Endothelial cell of umbilical vein (primary cell): ENCODE measurements at regions not wholly inside any gene's neighbourhood (a gene's known extent, or its start where the extent isn't known, plus 50 kb on each side); places are given as distances from the start of the nearest gene placed in this dataset.

Source experiments
- BruUV-seq: library from RNA; stranded (reverse); fragments of 400-500 nt; replicated peaks from 2 replicates; lab custom pipeline; 2021; lab: Mats Ljungman, UMichigan
- CTCF ChIA-PET: fragments of 300-600, 350-600 bp; sonication (Branson Sonifier 250); formaldehyde crosslinking; loops from one replicate; lab custom pipeline; 2021; ENCODE audit warnings: antibody characterized with exemption, inconsistent platforms; lab: Charles Lee
- POLR2A ChIA-PET: fragments of 300-600, 350-600 bp; sonication (Branson Sonifier 250); formaldehyde crosslinking; loops from one replicate; lab custom pipeline; 2021; ENCODE audit warnings: antibody characterized with exemption, inconsistent platforms; lab: Charles Lee
- DNase-seq: peaks from one replicate; pipeline ENCODE4 v3.0.0-alpha.2; 2011; ENCODE audit warnings: low read depth, low spot score
- FAIRE-seq: peaks from 2 replicates; lab custom pipeline; 2011; peaks lifted over from hg19 to GRCh38; lab: Jason Lieb, UNC
- H2AFZ ChIP-seq: 2 replicates; pipeline ENCODE4 v1.6.0; 2012; ENCODE audit warnings: low read depth, low read length, control low read depth, inconsistent platforms
- H3K27ac ChIP-seq: 2 replicates; pipeline ENCODE4 v1.5.1; 2011; ENCODE audit warnings: low read depth, mild to moderate bottlenecking, control low read depth, low read length, moderate library complexity; ENCODE audit not compliant: insufficient read depth
- H3K27me3 ChIP-seq, 2 experiments: 2 replicates each; pipeline versions ENCODE4 v1.6.0 to v1.6.1; 2011; ENCODE audit warnings: low read length in 2 of 2, mixed read lengths in 1 of 2; ENCODE audit not compliant: control insufficient read depth in 2 of 2, insufficient read depth in 2 of 2
- H3K36me3 ChIP-seq, 2 experiments: 2 replicates in 1 of 2; 3 replicates in 1 of 2; pipeline ENCODE4 v1.5.1; 2011; ENCODE audit warnings: low read length in 2 of 2, mild to moderate bottlenecking in 1 of 2, moderate library complexity in 1 of 2; ENCODE audit not compliant: control insufficient read depth in 2 of 2, insufficient read depth in 2 of 2; ENCODE audit errors: extremely low read depth in 1 of 2
- H3K4me1 ChIP-seq: 3 replicates; pipeline ENCODE4 v1.5.1; 2011; ENCODE audit warnings: mild to moderate bottlenecking, low read length; ENCODE audit not compliant: control insufficient read depth, insufficient read depth; ENCODE audit errors: extremely low read depth
- H3K4me2 ChIP-seq: 2 replicates; pipeline ENCODE4 v1.6.1; 2011; ENCODE audit warnings: low read length, control low read depth, mixed read lengths; ENCODE audit not compliant: insufficient read depth
- H3K4me3 ChIP-seq, 3 experiments: fragments of 200-600 bp in 1 of 3; sonication (generic), shearing (Covaris generic) in 1 of 3; replicated peaks in 1 of 3; 2 replicates each; pipeline ENCODE4 v1.5.1; 2011 to 2016; ENCODE audit warnings: control low read depth in 3 of 3, low read length in 3 of 3, mild to moderate bottlenecking in 2 of 3, inconsistent platforms in 1 of 3, low read depth in 1 of 3, moderate library complexity in 1 of 3; ENCODE audit not compliant: insufficient read depth in 1 of 3
- H3K79me2 ChIP-seq: 2 replicates; pipeline ENCODE4 v1.6.0; 2012; ENCODE audit warnings: low read length, inconsistent platforms; ENCODE audit not compliant: control insufficient read depth, insufficient read depth
- H3K9ac ChIP-seq: replicated peaks from 2 replicates; pipeline ENCODE3; 2011; ENCODE audit warnings: low read length, control low read depth; ENCODE audit not compliant: insufficient read depth; ENCODE audit errors: extremely low read depth
- H3K9me1 ChIP-seq: replicated peaks from 3 replicates; pipeline ENCODE4 v1.6.0; 2011; ENCODE audit warnings: mild to moderate bottlenecking, low read length; ENCODE audit not compliant: control insufficient read depth, insufficient read depth; ENCODE audit errors: extremely low read depth
- H3K9me3 ChIP-seq: replicated peaks from 2 replicates; pipeline ENCODE4 v1.5.1; 2012; ENCODE audit warnings: low read length, inconsistent platforms; ENCODE audit not compliant: control insufficient read depth, insufficient read depth
- H4K20me1 ChIP-seq: replicated peaks from 2 replicates; pipeline ENCODE3; 2011; ENCODE audit warnings: mild to moderate bottlenecking, low read length; ENCODE audit not compliant: control insufficient read depth, insufficient read depth; ENCODE audit errors: extremely low read depth
- EZH2 ChIP-seq: IDR thresholded peaks from 2 replicates; pipeline ENCODE4 v1.6.1; 2012; ENCODE audit warnings: borderline replicate concordance, low read depth, mild to moderate bottlenecking, moderate library complexity, low read length, inconsistent platforms; ENCODE audit not compliant: severe bottlenecking
- FOS ChIP-seq: IDR thresholded peaks from 2 replicates; pipeline ENCODE4 v1.6.1; 2011; ENCODE audit warnings: mild to moderate bottlenecking, low read length, moderate library complexity, borderline replicate concordance; ENCODE audit not compliant: insufficient read depth
- GATA2 ChIP-seq: IDR thresholded peaks from 2 replicates; pipeline ENCODE4 v1.7.0; 2011; ENCODE audit warnings: low read depth, mild to moderate bottlenecking, moderate library complexity, mixed read lengths, low read length; ENCODE audit not compliant: insufficient read length, insufficient read depth
- JUN ChIP-seq: IDR thresholded peaks from 2 replicates; pipeline ENCODE4 v1.6.1; 2011; ENCODE audit warnings: borderline replicate concordance, low read depth; ENCODE audit not compliant: insufficient read length, insufficient read depth
- MAX ChIP-seq: IDR thresholded peaks from 2 replicates; pipeline ENCODE4 v1.6.1; 2011; ENCODE audit not compliant: insufficient read depth, insufficient read length
- MYC ChIP-seq: IDR thresholded peaks from one replicate; pipeline ENCODE4 v1.6.1; 2011; ENCODE audit warnings: mild to moderate bottlenecking, low read depth, low read length
- POLR2A ChIP-seq: IDR thresholded peaks from 2 replicates; pipeline ENCODE4 v1.6.1; 2012; ENCODE audit warnings: low read depth, mild to moderate bottlenecking, control low read depth, low read length
- POLR2AphosphoS5 ChIP-seq: IDR thresholded peaks from 2 replicates; pipeline ENCODE4 v1.6.1; 2012; ENCODE audit warnings: low read depth, mild to moderate bottlenecking, control low read depth, low read length, moderate library complexity; ENCODE audit not compliant: insufficient read depth
- dilution Hi-C: fragments of 300-500 bp; cut with MboI; formaldehyde crosslinking; loops from one replicate; pipeline ENCODE4 v1.15.0; 2019; ENCODE audit warnings: low sequenced_read_pairs; ENCODE audit not compliant: extremely low pct_ligation_motif_present
- intact Hi-C: fragments of 100-400 bp; cut with micrococcal nuclease; formaldehyde crosslinking; loops from one replicate; pipeline ENCODE4 v1.10.0; 2022
- TF ChIP-seq, protein P1 (sequence below), 2 donors: IDR thresholded peaks; 1 replicate in 1 of 2; 2 replicates in 1 of 2; pipeline ENCODE4 v1.5.1; 2011; ENCODE audit warnings: low read length in 2 of 2, mild to moderate bottlenecking in 2 of 2, moderate library complexity in 2 of 2, control low read depth in 1 of 2, inconsistent platforms in 1 of 2, low read depth in 1 of 2; ENCODE audit not compliant: insufficient read depth in 1 of 2; ENCODE audit errors: extremely low read depth in 1 of 2

DNA sequence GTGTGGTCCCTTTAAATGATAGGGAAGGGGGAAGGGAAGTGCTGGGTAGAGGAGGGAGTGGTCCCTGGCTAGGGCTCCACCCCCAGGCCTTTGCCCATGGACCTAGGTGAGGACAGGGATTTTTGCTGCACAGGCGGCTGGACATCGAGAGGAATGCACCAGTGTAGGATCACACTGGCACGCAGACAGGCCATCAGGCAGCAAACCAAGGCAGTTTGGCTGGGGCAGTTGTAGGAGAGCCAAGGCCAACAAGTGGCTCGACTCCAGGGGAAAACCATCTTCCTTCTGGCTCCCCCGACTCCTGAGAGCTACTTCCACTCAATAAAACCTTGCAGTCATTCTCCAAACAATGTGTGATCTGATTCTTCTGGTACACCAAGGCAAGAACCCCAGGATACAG, 402.0 kb upstream of the LRRTM1 start:
- ChIA-PET POLR2A (no interaction called here), CTCF (no interaction called here)
- DNase-seq, result no peak
- Histone ChIP-seq H3K79me2 (no peaks in the 10 kb centered on the region), H3K4me2 (no peak overlapping the region), H2AFZ (no peak overlapping the region), H3K9me3 (peaks cover 4% of the 10 kb centered on the region), H3K27ac (no peak overlapping the region), H3K9me1 (no peaks in the 10 kb centered on the region), H3K27me3 (no peaks in the 10 kb centered on the region), H3K9ac (no peak overlapping the region), H3K4me1 (no peaks in the 10 kb centered on the region), H3K36me3 (no peaks in the 10 kb centered on the region), H4K20me1 (no peaks in the 10 kb centered on the region), H3K4me3 (no peak overlapping the region)
- BruUV-seq, result no TSS peak
- intact Hi-C loops (no loop called here), dilution Hi-C loops (no loop called here)
- no peak for FAIRE-seq
- TF ChIP-seq MYC (no peak), GATA2 (no peak), POLR2AphosphoS5 (no peak), POLR2A (no peak), MAX (no peak), JUN (no peak), FOS (no peak), EZH2 (no peak)
- TF ChIP-seq, protein P1, sequence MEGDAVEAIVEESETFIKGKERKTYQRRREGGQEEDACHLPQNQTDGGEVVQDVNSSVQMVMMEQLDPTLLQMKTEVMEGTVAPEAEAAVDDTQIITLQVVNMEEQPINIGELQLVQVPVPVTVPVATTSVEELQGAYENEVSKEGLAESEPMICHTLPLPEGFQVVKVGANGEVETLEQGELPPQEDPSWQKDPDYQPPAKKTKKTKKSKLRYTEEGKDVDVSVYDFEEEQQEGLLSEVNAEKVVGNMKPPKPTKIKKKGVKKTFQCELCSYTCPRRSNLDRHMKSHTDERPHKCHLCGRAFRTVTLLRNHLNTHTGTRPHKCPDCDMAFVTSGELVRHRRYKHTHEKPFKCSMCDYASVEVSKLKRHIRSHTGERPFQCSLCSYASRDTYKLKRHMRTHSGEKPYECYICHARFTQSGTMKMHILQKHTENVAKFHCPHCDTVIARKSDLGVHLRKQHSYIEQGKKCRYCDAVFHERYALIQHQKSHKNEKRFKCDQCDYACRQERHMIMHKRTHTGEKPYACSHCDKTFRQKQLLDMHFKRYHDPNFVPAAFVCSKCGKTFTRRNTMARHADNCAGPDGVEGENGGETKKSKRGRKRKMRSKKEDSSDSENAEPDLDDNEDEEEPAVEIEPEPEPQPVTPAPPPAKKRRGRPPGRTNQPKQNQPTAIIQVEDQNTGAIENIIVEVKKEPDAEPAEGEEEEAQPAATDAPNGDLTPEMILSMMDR (IDR thresholded peaks at IDR 0.05; ENCODE audit: extremely low read depth in 1 of 2, insufficient read depth in 1 of 2, low read depth in 1 of 2, low read length in 2 of 2), result no peak
